ENCODE measurements at regions not wholly inside any gene's neighbourhood (a gene's known extent, or its start where the extent isn't known, plus 50 kb on each side); places are given as distances from the start of the nearest gene placed in this dataset.

GRCh38 chr2:236975766-236976165 lies 109.9 kb upstream of the COPS8 start:
- TF ChIP-seq CEBPB (IDR thresholded peaks at IDR 0.05) (no peak), EP300 (IDR thresholded peaks at IDR 0.05; ENCODE audit: borderline replicate concordance) (no peak), EGR1 (IDR thresholded peaks at IDR 0.05) (no peak), RAD21 (IDR thresholded peaks at IDR 0.05; ENCODE audit: low read depth) (no peak), TAF1 (IDR thresholded peaks at IDR 0.05; ENCODE audit: low read depth) (no peak), TCF12 (IDR thresholded peaks at IDR 0.05; ENCODE audit: low read depth) (no peak), FOXM1 (IDR thresholded peaks at IDR 0.05; ENCODE audit: borderline replicate concordance, low read depth) (no peak)

Measured in Ishikawa (cell line).